ENCODE measurements at regions not wholly inside any gene's neighbourhood (a gene's known extent, or its start where the extent isn't known, plus 50 kb on each side); places are given as distances from the start of the nearest gene placed in this dataset.

DNA sequence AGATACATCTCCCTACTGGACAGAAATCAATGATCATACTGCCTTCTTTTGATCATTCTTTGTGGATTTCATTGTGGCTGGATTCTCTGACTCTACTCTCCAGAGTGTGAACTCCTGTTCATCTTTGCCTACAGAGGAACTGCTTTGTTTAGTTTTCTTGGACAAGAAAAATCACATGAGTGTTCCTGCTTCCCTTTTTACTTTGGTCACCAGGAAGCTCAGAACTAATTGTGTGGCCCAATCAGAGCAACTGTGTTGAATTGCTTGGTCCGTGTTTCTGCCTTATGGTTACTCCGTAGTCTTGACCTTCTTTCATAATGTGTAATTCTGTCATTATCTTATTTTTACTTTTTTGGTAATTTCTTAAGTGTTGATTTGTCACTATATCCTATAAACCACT is 97.0 kb downstream of the MAF start:
- no peak for TF ChIP-seq POLR2A (IDR thresholded peaks at IDR 0.05)
- TF ChIP-seq, protein P1, sequence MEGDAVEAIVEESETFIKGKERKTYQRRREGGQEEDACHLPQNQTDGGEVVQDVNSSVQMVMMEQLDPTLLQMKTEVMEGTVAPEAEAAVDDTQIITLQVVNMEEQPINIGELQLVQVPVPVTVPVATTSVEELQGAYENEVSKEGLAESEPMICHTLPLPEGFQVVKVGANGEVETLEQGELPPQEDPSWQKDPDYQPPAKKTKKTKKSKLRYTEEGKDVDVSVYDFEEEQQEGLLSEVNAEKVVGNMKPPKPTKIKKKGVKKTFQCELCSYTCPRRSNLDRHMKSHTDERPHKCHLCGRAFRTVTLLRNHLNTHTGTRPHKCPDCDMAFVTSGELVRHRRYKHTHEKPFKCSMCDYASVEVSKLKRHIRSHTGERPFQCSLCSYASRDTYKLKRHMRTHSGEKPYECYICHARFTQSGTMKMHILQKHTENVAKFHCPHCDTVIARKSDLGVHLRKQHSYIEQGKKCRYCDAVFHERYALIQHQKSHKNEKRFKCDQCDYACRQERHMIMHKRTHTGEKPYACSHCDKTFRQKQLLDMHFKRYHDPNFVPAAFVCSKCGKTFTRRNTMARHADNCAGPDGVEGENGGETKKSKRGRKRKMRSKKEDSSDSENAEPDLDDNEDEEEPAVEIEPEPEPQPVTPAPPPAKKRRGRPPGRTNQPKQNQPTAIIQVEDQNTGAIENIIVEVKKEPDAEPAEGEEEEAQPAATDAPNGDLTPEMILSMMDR (IDR thresholded peaks at IDR 0.05) = no peak

All from adrenal gland (tissue), 5 donors.